Stimulated activated CD4-positive, alpha-beta T cell treated with anti-CD3 and anti-CD28 coated beads, TNF-alpha, amount 100 ng/mL, for 24 hours (primary cell): ENCODE measurements at regions not wholly inside any gene's neighbourhood (a gene's known extent, or its start where the extent isn't known, plus 50 kb on each side); places are given as distances from the start of the nearest gene placed in this dataset.
"Not testable (repeated sequence)": the region's sequence is repeated elsewhere in the genome, so short reads cannot be mapped to it uniquely, and the experiment has no call there.

Source experiments
- DNase-seq, 3 experiments: peaks; one replicate each; pipeline ENCODE4 v3.0.0-alpha.2; 2020; ENCODE audit warnings: low read depth in 3 of 3

GRCh38 chr12:46492471-46493085 is 120.0 kb upstream of the SLC38A2 start:
- no peak for DNase-seq

GRCh38 chr12:46491548-46491947 is 119.0 kb upstream of the SLC38A2 start:
- DNase-seq: no peak

- no peak for DNase-seq
Observed at GRCh38 chr12:46490635-46491034, 118.1 kb upstream of the SLC38A2 start.

- no peak for DNase-seq
Observed at GRCh38 chr12:46489951-46490388, 117.4 kb upstream of the SLC38A2 start.

GRCh38 chr12:46487567-46488131 is 115.1 kb upstream of the SLC38A2 start:
- DNase-seq: no peak

GRCh38 chr12:46486588-46486987 is 114.0 kb upstream of the SLC38A2 start:
- no peak for DNase-seq

GRCh38 chr12:46485853-46486252 is 113.3 kb upstream of the SLC38A2 start:
- DNase-seq: no peak

GRCh38 chr12:46484396-46485061 is 112.0 kb upstream of the SLC38A2 start:
- DNase-seq: no peak

GRCh38 chr12:46483572-46484395 is 111.2 kb upstream of the SLC38A2 start:
- no peak for DNase-seq

GRCh38 chr12:46480724-46481123 is 108.2 kb upstream of the SLC38A2 start:
- no peak for DNase-seq

GRCh38 chr12:46480316-46480715 is 107.7 kb upstream of the SLC38A2 start:
- DNase-seq: no peak

- DNase-seq: no peak
Observed at GRCh38 chr12:46478123-46478522, 105.5 kb upstream of the SLC38A2 start.

GRCh38 chr12:46477541-46477940 is 105.0 kb upstream of the SLC38A2 start:
- DNase-seq: no peak

GRCh38 chr12:46475972-46476645 is 103.5 kb upstream of the SLC38A2 start:
- DNase-seq: no peak

GRCh38 chr12:46474385-46474784 is 101.8 kb upstream of the SLC38A2 start:
- not testable (repeated sequence) for DNase-seq

- no peak for DNase-seq
Observed at GRCh38 chr12:46473634-46474329, 101.2 kb upstream of the SLC38A2 start.

- no peak for DNase-seq
Observed at GRCh38 chr12:46472893-46473633, 100.5 kb upstream of the SLC38A2 start.

- DNase-seq: no peak
Observed at GRCh38 chr12:46472144-46472705, 99.7 kb upstream of the SLC38A2 start.

GRCh38 chr12:46471404-46471803 is 98.8 kb upstream of the SLC38A2 start:
- DNase-seq: no peak

- DNase-seq: no peak
Observed at GRCh38 chr12:46470975-46471374, 98.4 kb upstream of the SLC38A2 start.
